B cell (primary cell): ENCODE measurements at regions not wholly inside any gene's neighbourhood (a gene's known extent, or its start where the extent isn't known, plus 50 kb on each side); places are given as distances from the start of the nearest gene placed in this dataset.

ENCODE experiments used
- ATAC-seq: fragments of 200-7000 bp; cut with Tn5 transposase; one replicate; pipeline ENCODE4 v1.10.0; 2021; ENCODE audit warnings: low read depth, mild to moderate bottlenecking, moderate number of reproducible peaks, moderate library complexity
- CTCF ChIA-PET: fragments of 350-600 bp; sonication (Branson Sonifier 250); formaldehyde crosslinking; loops from one replicate; lab custom pipeline; 2021; ENCODE audit warnings: antibody characterized with exemption, inconsistent platforms; lab: Charles Lee
- POLR2A ChIA-PET: fragments of 350-600 bp; sonication (Branson Sonifier 250); formaldehyde crosslinking; loops from one replicate; lab custom pipeline; 2021; ENCODE audit warnings: antibody characterized with exemption; lab: Charles Lee
- DNase-seq: peaks from one replicate; pipeline ENCODE4 v3.0.0; 2013
- H2AFZ ChIP-seq: 2 replicates; pipeline ENCODE4 v1.6.1; 2012; ENCODE audit warnings: mild to moderate bottlenecking, low read depth, low read length; ENCODE audit not compliant: insufficient read depth, poor library complexity, severe bottlenecking
- H3K27ac ChIP-seq, 2 donors: 1 replicate in 1 of 2; 2 replicates in 1 of 2; pipeline ENCODE4 v1.5.1; 2012 to 2013; ENCODE audit warnings: low read length in 2 of 2, mild to moderate bottlenecking in 2 of 2, moderate library complexity in 1 of 2
- H3K27me3 ChIP-seq, 4 experiments: fragments of 200-600 bp in 1 of 4; sonication (generic) in 1 of 4; replicated peaks in 1 of 4; 1 replicate in 2 of 4; 2 replicates in 2 of 4; pipeline versions ENCODE4 v1.6.1 to v1.7.0; 2013 to 2016; ENCODE audit warnings: low read length in 3 of 4, mild to moderate bottlenecking in 2 of 4, mixed read lengths in 1 of 4, moderate library complexity in 1 of 4; ENCODE audit not compliant: insufficient read depth in 4 of 4, control insufficient read depth in 3 of 4; ENCODE audit errors: control extremely low read depth in 1 of 4
- H3K36me3 ChIP-seq, 2 experiments: replicated peaks in 1 of 2; 1 replicate in 1 of 2; 2 replicates in 1 of 2; pipeline versions ENCODE4 v1.6.1 to v1.7.1; 2013; ENCODE audit warnings: low read length in 1 of 2; ENCODE audit not compliant: insufficient read depth in 2 of 2, control insufficient read depth in 1 of 2; ENCODE audit errors: control extremely low read depth in 1 of 2, extremely low read depth in 1 of 2
- H3K4me1 ChIP-seq, 2 donors: fragments of 200-600 bp in 1 of 2; sonication (generic) in 1 of 2; 1 replicate in 1 of 2; 2 replicates in 1 of 2; pipeline versions ENCODE4 v1.5.1 to v1.6.1; 2013 to 2017; ENCODE audit warnings: low read length in 2 of 2; ENCODE audit not compliant: control insufficient read depth in 2 of 2, insufficient read depth in 2 of 2
- H3K4me2 ChIP-seq: replicated peaks from 2 replicates; pipeline ENCODE3; 2012; ENCODE audit warnings: mild to moderate bottlenecking, low read depth, low read length; ENCODE audit not compliant: poor library complexity, severe bottlenecking
- H3K4me3 ChIP-seq, 5 experiments: fragments of 200-600 bp in 1 of 5; sonication (generic) in 1 of 5; 1 replicate in 3 of 5; 2 replicates in 2 of 5; pipeline versions ENCODE4 v1.5.1 to v1.7.0; 2011 to 2016; ENCODE audit warnings: low read length in 4 of 5, mild to moderate bottlenecking in 4 of 5, low read depth in 2 of 5, control low read depth in 1 of 5, moderate library complexity in 1 of 5; ENCODE audit not compliant: insufficient read depth in 1 of 5; ENCODE audit errors: control extremely low read depth in 1 of 5, extremely low read depth in 1 of 5
- H3K79me2 ChIP-seq: fragments of 200-600 bp; sonication (generic); one replicate; pipeline ENCODE4 v1.6.0; 2016; ENCODE audit warnings: low read length; ENCODE audit not compliant: control insufficient read depth, insufficient read depth
- H3K9ac ChIP-seq: fragments of 200-600 bp; sonication (generic); 2 replicates; pipeline ENCODE4 v1.6.1; 2017; ENCODE audit warnings: mild to moderate bottlenecking, low read length, moderate library complexity
- H3K9me3 ChIP-seq, 3 donors: one replicate each; pipeline versions ENCODE4 v1.6.1 to v1.7.1; 2013; ENCODE audit warnings: low read length in 2 of 3; ENCODE audit not compliant: control insufficient read depth in 2 of 3, insufficient read depth in 1 of 3; ENCODE audit errors: control extremely low read depth in 1 of 3
- H4K20me1 ChIP-seq: 2 replicates; pipeline ENCODE4 v1.6.0; 2012; ENCODE audit warnings: mild to moderate bottlenecking, low read length; ENCODE audit not compliant: insufficient read depth, control insufficient read depth, poor library complexity, severe bottlenecking
- H3K27ac Mint-ChIP-seq: one replicate; pipeline ENCODE4 v1.8.0; 2021; ENCODE audit warnings: mixed read lengths
- H3K27me3 Mint-ChIP-seq: one replicate; pipeline ENCODE4 v1.8.0; 2021; ENCODE audit warnings: mixed read lengths
- H3K4me1 Mint-ChIP-seq: one replicate; pipeline ENCODE4 v1.8.0; 2021; ENCODE audit warnings: mixed read lengths
- H3K4me3 Mint-ChIP-seq: one replicate; pipeline ENCODE4 v1.8.0; 2021; ENCODE audit warnings: mixed read lengths
- H3K9me3 Mint-ChIP-seq: one replicate; pipeline ENCODE4 v1.8.0; 2022; ENCODE audit warnings: mixed read lengths; ENCODE audit not compliant: insufficient read depth
- EZH2 ChIP-seq: IDR thresholded peaks from 2 replicates; pipeline ENCODE4 v1.6.1; 2012; ENCODE audit warnings: borderline replicate concordance, low read depth, mild to moderate bottlenecking, moderate library complexity, low read length; ENCODE audit not compliant: insufficient read depth, poor library complexity, severe bottlenecking
- WGBS: methylation state at CpG from one replicate; pipeline ENCODE4 v1.1.5; 2013; ENCODE audit warnings: missing lambda C conversion rate; ENCODE audit not compliant: insufficient coverage; 5-methylcytosine and 5-hydroxymethylcytosine counted together
- intact Hi-C: fragments of 100-400 bp; cut with micrococcal nuclease; formaldehyde crosslinking; loops from one replicate; pipeline ENCODE4 v1.10.0; 2022
- TF ChIP-seq, protein P1 (sequence below): fragments of 200-600 bp; IDR thresholded peaks from one replicate; pipeline ENCODE4 v1.8.0; 2022; ENCODE audit warnings: antibody characterized with exemption, mild to moderate bottlenecking

DNA sequence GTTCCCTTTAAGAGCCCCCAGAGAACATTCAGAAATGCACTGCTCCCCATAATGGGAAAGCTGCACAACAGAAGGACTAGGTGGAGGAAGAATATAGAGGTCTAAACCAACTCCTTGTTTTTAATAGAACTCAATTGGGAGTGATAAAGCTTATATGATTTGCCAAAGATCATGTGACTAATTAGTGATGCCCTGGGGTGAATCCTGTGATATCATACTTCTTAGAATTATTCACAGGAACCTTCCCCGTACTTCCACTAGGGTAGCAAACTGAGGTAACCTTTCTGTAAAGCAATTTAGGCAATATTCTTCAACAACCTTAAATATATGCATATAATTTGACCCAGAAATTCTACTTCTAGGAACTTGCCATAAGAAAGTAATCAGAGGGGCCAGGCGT, 84.4 kb downstream of the TFAP2A start:
- peaks cover 0 to 3% (median 0%) of the 10 kb centered on the region in 4 experiments for H3K27me3 ChIP-seq
- no peaks in the 10 kb centered on the region for H3K9me3 ChIP-seq
- Mint-ChIP-seq H3K4me1 (no peaks in the 10 kb centered on the region), H3K27ac (no peak overlapping the region), H3K27me3 (peaks cover 3% of the 10 kb centered on the region), H3K9me3 (no peaks in the 10 kb centered on the region), H3K4me3 (no peak overlapping the region)
- no peaks in the 10 kb centered on the region for H3K36me3 ChIP-seq
- ChIA-PET CTCF (no interaction called here), POLR2A (no interaction called here)
- H3K4me3 ChIP-seq, result no peak overlapping the region
- TF ChIP-seq, protein P1, sequence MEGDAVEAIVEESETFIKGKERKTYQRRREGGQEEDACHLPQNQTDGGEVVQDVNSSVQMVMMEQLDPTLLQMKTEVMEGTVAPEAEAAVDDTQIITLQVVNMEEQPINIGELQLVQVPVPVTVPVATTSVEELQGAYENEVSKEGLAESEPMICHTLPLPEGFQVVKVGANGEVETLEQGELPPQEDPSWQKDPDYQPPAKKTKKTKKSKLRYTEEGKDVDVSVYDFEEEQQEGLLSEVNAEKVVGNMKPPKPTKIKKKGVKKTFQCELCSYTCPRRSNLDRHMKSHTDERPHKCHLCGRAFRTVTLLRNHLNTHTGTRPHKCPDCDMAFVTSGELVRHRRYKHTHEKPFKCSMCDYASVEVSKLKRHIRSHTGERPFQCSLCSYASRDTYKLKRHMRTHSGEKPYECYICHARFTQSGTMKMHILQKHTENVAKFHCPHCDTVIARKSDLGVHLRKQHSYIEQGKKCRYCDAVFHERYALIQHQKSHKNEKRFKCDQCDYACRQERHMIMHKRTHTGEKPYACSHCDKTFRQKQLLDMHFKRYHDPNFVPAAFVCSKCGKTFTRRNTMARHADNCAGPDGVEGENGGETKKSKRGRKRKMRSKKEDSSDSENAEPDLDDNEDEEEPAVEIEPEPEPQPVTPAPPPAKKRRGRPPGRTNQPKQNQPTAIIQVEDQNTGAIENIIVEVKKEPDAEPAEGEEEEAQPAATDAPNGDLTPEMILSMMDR, result no peak
- TF ChIP-seq EZH2, result no peak
- H4K20me1 ChIP-seq, result no peaks in the 10 kb centered on the region
- no peak overlapping the region for H3K4me2 ChIP-seq
- no peaks in the 10 kb centered on the region for H3K4me1 ChIP-seq
- no peaks in the 10 kb centered on the region for H3K79me2 ChIP-seq
- H3K27ac ChIP-seq, result no peak overlapping the region
- no peak for ATAC-seq
- DNase-seq, result no peak
- intact Hi-C loops, result no loop called here
- 83% methylated on average over 2 of the region's 2 CpGs for WGBS
- no peak overlapping the region for H3K9ac ChIP-seq
- H2AFZ ChIP-seq, result no peak overlapping the region

DNA sequence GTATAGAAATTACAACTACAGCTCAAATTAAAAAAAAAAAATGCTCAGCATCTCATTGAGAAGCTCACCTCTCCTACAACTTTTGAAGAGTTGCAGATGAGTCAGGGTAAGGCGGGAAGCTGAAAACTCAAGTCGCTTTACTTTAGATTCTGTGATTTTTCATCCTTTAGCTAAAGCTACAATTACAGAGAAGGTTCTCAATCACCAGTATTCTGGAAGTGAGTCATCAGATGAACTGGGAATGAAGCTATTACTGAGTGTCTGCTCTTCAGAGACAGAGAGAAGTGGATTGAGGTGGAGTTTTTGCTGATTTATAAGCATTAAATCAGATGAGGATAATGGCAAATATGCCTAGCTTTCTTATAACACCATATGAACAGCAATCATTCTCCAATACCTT, 91.9 kb downstream of the TFAP2A start:
- Histone ChIP-seq H3K4me1 (no peaks in the 10 kb centered on the region), H3K27me3 (no peaks in the 10 kb centered on the region), H3K4me2 (no peak overlapping the region), H3K9me3 (peaks cover 0 to 9% (median 0%) of the 10 kb centered on the region in 3 donors), H2AFZ (no peak overlapping the region), H3K9ac (no peak overlapping the region), H3K79me2 (no peaks in the 10 kb centered on the region), H3K4me3 (no peak overlapping the region), H3K36me3 (no peaks in the 10 kb centered on the region), H4K20me1 (no peaks in the 10 kb centered on the region), H3K27ac (no peak overlapping the region)
- POLR2A ChIA-PET, result no interaction called here
- Mint-ChIP-seq H3K27ac (no peak overlapping the region), H3K4me3 (no peak overlapping the region), H3K27me3 (peaks cover 3% of the 10 kb centered on the region), H3K9me3 (peaks cover 2% of the 10 kb centered on the region), H3K4me1 (no peaks in the 10 kb centered on the region)
- intact Hi-C loops, result no loop called here
- no peak for TF ChIP-seq EZH2
- TF ChIP-seq, protein P1, result no peak
- no CpG with 5 or more reads among the region's 2 CpGs for WGBS
- DNase-seq (no peak), ATAC-seq (no peak)
- CTCF ChIA-PET, result no interaction called here
